HG02938 (cell line): ENCODE measurements at regions not wholly inside any gene's neighbourhood (a gene's known extent, or its start where the extent isn't known, plus 50 kb on each side); places are given as distances from the start of the nearest gene placed in this dataset.
"Not testable (repeated sequence)": the region's sequence is repeated elsewhere in the genome, so short reads cannot be mapped to it uniquely, and the experiment has no call there.

Experiments used
- ATAC-seq: cut with Tn5 transposase; IDR thresholded peaks from one replicate; pipeline ENCODE4 v1.9.1; 2021; ENCODE audit warnings: mild to moderate bottlenecking, moderate library complexity; ENCODE audit not compliant: unreplicated experiment

GRCh38 chr14:98927986-98928385, 344.0 kb downstream of the BCL11B start:
- ATAC-seq = no peak

- no peak for ATAC-seq
Measured at GRCh38 chr14:98928418-98928817, 343.6 kb downstream of the BCL11B start.

- ATAC-seq = no peak
Measured at GRCh38 chr14:98931126-98931525, 340.9 kb downstream of the BCL11B start.

GRCh38 chr14:98931911-98932310, 340.1 kb downstream of the BCL11B start:
- ATAC-seq = no peak

GRCh38 chr14:98932431-98933325, 339.3 kb downstream of the BCL11B start:
- ATAC-seq = no peak

GRCh38 chr14:98934569-98934968, 337.4 kb downstream of the BCL11B start:
- not testable (repeated sequence) for ATAC-seq

GRCh38 chr14:98935921-98936320, 336.1 kb downstream of the BCL11B start:
- ATAC-seq = no peak

GRCh38 chr14:98937021-98937420, 335.0 kb downstream of the BCL11B start:
- ATAC-seq = no peak

- ATAC-seq = no peak
Measured at GRCh38 chr14:98937712-98938505, 334.1 kb downstream of the BCL11B start.

- ATAC-seq = no peak
Measured at GRCh38 chr14:98940693-98941437, 331.1 kb downstream of the BCL11B start.

- no peak for ATAC-seq
Measured at GRCh38 chr14:98941481-98941880, 330.5 kb downstream of the BCL11B start.

GRCh38 chr14:98943907-98944306, 328.1 kb downstream of the BCL11B start:
- ATAC-seq = no peak

GRCh38 chr14:98944989-98945388, 327.0 kb downstream of the BCL11B start:
- ATAC-seq = no peak

GRCh38 chr14:98945611-98946570, 326.1 kb downstream of the BCL11B start:
- no peak for ATAC-seq

GRCh38 chr14:98946940-98947339, 325.1 kb downstream of the BCL11B start:
- ATAC-seq = no peak

GRCh38 chr14:98947911-98948595, 323.9 kb downstream of the BCL11B start:
- no peak for ATAC-seq

GRCh38 chr14:98949051-98949450, 322.9 kb downstream of the BCL11B start:
- ATAC-seq = no peak

- no peak for ATAC-seq
Measured at GRCh38 chr14:98949481-98950135, 322.4 kb downstream of the BCL11B start.

- no peak for ATAC-seq
Measured at GRCh38 chr14:98950353-98950895, 321.6 kb downstream of the BCL11B start.
